Posterior cingulate gyrus (tissue), 11 donors: ENCODE measurements at regions not wholly inside any gene's neighbourhood (a gene's known extent, or its start where the extent isn't known, plus 50 kb on each side); places are given as distances from the start of the nearest gene placed in this dataset.

Experiments
- DNase-seq, 10 donors: peaks; one replicate each; pipeline versions ENCODE4 v3.0.0 to v3.0.0-alpha.2; 2020 to 2021; ENCODE audit warnings: mixed read lengths in 3 of 10
- intact Hi-C: fragments of 100-400 bp; cut with DNase I; formaldehyde crosslinking; loops from one replicate; pipeline ENCODE4 v1.15.1; 2023

- intact Hi-C loops = no loop called here
- DNase-seq = no peak
Measured at GRCh38 chr17:13253733-13254410, 236.0 kb upstream of the ELAC2 start.

- no peak for DNase-seq
- intact Hi-C loops = no loop called here
Measured at GRCh38 chr17:13244513-13244912, 226.7 kb upstream of the ELAC2 start.

- intact Hi-C loops = no loop called here
- DNase-seq = no peak
Measured at GRCh38 chr17:13243585-13243984, 225.8 kb upstream of the ELAC2 start.

GRCh38 chr17:13240851-13241250, 223.0 kb upstream of the ELAC2 start:
- intact Hi-C loops = no loop called here
- no peak for DNase-seq

- intact Hi-C loops = no loop called here
- no peak for DNase-seq
Measured at GRCh38 chr17:13230350-13231264, 212.8 kb upstream of the ELAC2 start.

GRCh38 chr17:13228225-13228624, 210.4 kb upstream of the ELAC2 start:
- no peak for DNase-seq
- intact Hi-C loops = no loop called here

- DNase-seq = no peak
Measured at GRCh38 chr17:13222975-13223374, 205.1 kb upstream of the ELAC2 start.

GRCh38 chr17:13212860-13213259, 195.0 kb upstream of the ELAC2 start:
- intact Hi-C loops = no loop called here
- no peak for DNase-seq

More at GRCh38 chr17:13222975-13223374, 205.1 kb upstream of the ELAC2 start:
- intact Hi-C loops = no loop called here

- intact Hi-C loops = no loop called here
- DNase-seq = no peak
Measured at GRCh38 chr17:13209081-13209480, 191.3 kb upstream of the ELAC2 start.

GRCh38 chr17:13204607-13205237, 186.9 kb upstream of the ELAC2 start:
- intact Hi-C loops = no loop called here

GRCh38 chr17:13202835-13203234, 185.0 kb upstream of the ELAC2 start:
- intact Hi-C loops = no loop called here
- DNase-seq = no peak

More at GRCh38 chr17:13204607-13205237, 186.9 kb upstream of the ELAC2 start:
- no peak for DNase-seq

GRCh38 chr17:13200671-13201070, 182.8 kb upstream of the ELAC2 start:
- intact Hi-C loops = no loop called here
- DNase-seq = no peak

- intact Hi-C loops = no loop called here
- no peak for DNase-seq
Measured at GRCh38 chr17:13199425-13199824, 181.6 kb upstream of the ELAC2 start.

GRCh38 chr17:13197586-13197985, 179.8 kb upstream of the ELAC2 start:
- no peak for DNase-seq
- intact Hi-C loops = no loop called here

GRCh38 chr17:13194887-13195286, 177.1 kb upstream of the ELAC2 start:
- intact Hi-C loops = no loop called here
- no peak for DNase-seq

GRCh38 chr17:13182854-13183253, 165.0 kb upstream of the ELAC2 start:
- intact Hi-C loops = no loop called here
- no peak for DNase-seq

GRCh38 chr17:13182450-13182849, 164.6 kb upstream of the ELAC2 start:
- intact Hi-C loops = no loop called here
- DNase-seq = no peak

- DNase-seq = no peak
- intact Hi-C loops = no loop called here
Measured at GRCh38 chr17:13181683-13182082, 163.9 kb upstream of the ELAC2 start.

GRCh38 chr17:13176436-13176835, 158.6 kb upstream of the ELAC2 start:
- no peak for DNase-seq
- intact Hi-C loops = no loop called here

- DNase-seq = no peak
- intact Hi-C loops = no loop called here
Measured at GRCh38 chr17:13171790-13172189, 154.0 kb upstream of the ELAC2 start.

GRCh38 chr17:13162361-13162760, 144.5 kb upstream of the ELAC2 start:
- intact Hi-C loops = loop anchor here (10.0 kb wide), 1 partner anchor 678 kb away; no protein-coding TSS in a partner anchor
- DNase-seq = no peak
